GM21723 (cell line): ENCODE measurements at regions not wholly inside any gene's neighbourhood (a gene's known extent, or its start where the extent isn't known, plus 50 kb on each side); places are given as distances from the start of the nearest gene placed in this dataset.

Experiments
- ATAC-seq: cut with Tn5 transposase; IDR thresholded peaks from one replicate; pipeline ENCODE4 v1.9.1; 2021; ENCODE audit warnings: mild to moderate bottlenecking, moderate library complexity; ENCODE audit not compliant: unreplicated experiment

DNA sequence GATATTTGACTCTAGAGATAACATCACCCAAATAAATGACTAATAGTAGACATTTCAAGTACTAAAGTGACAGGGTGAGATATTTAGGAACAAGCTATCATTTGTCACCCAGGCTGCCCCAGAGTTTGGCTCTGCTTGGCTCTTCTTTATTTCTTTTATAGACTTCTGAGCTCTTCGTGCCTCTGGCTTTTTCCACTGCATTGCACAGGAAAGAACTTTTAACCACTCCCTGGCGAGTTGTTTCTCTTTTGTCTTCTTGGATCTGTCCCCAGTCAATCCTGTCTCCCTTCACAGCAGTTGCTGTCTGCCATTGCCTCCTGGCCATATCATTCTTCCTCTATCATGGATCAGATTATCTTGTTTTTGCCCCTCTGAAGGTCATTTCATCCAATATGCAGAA, 339.2 kb upstream of the DCBLD2 start:
- no peak for ATAC-seq

DNA sequence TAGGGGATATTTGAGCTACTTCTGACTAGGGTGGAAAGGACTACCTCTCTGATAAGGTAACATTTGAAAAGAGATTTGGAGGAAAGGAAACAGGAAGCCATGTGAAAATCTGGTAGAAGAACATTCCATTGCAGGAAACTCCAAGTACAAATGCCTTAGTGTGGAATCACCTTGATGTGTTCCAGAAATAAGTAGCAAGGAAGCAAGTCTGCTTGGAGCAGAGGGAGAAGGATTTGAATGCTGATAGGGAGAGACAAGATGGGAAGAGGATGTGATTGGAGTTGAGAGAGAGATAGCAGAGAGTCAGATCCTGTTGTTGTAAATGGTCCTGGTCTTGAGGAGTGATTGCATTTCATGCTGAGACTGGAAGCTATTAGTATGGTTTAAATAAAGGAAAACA, 335.1 kb upstream of the DCBLD2 start:
- ATAC-seq = no peak

DNA sequence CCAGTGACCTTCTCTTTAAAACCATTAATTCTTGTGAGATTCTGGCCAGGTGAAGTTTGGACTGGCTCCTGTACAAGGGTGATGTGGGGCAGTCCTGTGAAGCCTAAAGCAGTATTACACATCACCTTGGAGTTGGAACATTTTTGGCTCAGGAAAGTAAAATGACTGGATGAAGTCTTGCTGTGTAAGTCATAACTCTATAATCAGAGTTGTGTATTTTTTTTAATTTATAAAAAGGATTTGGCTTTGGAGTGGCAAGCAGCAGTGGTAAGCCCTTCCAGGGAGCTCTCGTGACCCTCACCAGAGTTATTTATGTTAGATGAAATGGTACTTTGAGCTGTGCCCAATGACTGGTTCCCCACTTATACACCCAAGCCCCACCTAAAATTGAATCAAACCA, 331.2 kb upstream of the DCBLD2 start:
- no peak for ATAC-seq

DNA sequence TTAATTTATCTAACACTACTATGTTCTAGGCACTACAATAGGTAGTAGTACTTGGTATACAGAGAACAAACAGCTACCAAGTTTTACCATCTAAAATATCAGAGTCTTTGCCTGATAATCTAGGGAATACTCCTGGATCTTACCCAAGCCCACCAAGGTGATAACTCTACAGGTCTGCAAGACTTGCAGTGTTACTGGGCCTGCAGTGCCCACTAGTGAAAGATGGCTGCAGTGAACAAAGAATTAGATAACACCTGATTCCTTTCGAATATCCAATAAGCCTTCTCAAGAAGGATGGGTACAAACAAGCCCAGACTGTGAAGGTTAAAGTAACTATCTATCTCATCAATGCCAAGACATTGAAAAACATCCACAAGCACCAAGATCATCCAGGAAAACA, 317.0 kb upstream of the DCBLD2 start:
- no peak for ATAC-seq

DNA sequence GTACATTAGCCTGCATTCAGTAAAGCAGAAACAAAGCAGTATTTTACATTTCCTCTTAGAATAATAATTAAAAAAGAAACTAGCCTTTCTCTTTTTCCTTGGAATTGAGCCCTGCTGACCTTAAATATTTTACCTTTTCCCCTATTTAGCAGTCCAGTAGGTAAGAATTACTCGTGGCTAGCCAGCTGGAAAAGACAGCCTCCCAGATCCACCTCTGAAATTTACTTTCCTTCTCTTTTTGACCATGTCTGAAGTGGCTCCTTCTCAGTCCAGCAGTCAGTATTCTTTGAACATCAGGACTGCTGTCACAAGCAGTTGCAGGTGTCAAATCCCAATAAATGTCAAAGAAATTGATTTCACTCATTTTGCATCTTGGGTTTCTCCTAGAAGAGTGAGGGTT, 311.5 kb upstream of the DCBLD2 start:
- ATAC-seq = no peak

DNA sequence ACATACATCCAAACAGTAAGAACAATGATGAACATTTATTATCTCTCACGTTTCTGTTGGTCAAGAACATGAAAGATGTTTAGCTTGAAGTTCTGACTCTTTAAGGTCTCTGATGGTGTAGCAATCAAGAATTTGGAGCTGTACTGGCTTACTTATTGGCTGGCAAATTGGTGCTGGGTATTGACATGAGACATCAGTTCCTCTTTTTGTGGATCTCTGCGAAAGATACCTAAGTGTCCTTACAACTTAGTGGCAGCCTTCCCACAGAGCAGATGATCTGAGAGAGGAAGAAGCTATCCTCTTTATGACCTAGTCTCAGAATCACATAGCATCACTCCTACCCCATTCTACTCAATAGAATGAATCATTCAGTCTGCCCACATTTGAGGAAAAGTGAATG, 309.8 kb upstream of the DCBLD2 start:
- no peak for ATAC-seq

DNA sequence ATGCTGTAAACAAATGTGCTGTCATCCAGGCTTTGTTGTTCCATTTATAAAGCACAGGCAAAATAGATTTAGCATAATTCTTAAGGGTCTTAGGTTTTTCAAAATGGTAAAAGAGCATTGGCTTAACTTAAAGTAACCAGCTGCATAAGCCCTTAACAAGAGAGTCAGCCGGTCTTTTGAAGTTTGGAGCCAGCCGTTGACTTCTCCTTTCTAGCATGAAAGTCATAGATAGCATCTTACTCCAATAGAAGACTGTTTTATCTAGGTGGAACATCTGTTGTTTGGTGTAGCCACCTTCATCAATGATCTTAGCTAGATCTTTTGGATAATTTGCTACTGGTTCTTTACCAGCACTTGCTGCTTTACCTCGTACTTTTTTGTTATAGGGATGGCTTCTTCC, 297.5 kb upstream of the DCBLD2 start:
- ATAC-seq = no peak

DNA sequence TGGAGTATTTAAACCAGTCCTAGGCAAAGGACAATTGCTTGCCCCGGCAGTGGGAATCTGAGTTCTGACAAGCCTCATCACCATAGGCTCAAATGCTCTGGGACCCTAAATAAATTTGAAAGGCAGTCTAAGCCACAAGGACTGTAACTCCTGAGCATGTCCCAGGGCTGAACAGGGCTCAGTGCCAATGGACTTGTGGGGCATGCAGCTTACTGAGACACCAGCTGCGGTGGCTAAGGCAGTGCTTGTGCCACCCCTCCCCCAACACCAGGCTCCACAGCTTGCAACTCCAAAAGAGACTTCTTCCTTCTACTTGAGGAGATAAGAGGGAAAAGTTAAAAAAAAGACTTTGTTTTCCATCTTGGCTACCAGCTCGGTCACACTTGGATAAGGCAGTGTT, 289.7 kb upstream of the DCBLD2 start:
- ATAC-seq = no peak

DNA sequence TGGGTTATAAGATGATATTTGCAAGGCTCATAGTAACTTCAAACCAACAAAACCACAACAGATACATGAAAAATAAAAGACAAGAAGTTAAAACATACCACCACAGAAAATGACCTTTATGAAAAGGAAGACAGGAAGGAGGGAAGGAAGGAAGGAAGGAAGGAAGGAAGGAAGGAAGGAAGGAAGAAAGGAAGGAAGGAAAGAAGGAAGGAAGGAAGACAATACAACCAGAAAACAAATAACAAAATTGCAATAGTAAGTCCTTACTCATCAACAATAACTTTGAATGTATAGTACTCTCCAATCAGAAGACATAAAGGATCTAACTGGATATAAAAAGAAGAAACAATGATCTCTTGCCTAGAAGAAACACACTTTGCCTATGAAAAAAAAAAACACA, 287.4 kb upstream of the DCBLD2 start:
- ATAC-seq = no peak

DNA sequence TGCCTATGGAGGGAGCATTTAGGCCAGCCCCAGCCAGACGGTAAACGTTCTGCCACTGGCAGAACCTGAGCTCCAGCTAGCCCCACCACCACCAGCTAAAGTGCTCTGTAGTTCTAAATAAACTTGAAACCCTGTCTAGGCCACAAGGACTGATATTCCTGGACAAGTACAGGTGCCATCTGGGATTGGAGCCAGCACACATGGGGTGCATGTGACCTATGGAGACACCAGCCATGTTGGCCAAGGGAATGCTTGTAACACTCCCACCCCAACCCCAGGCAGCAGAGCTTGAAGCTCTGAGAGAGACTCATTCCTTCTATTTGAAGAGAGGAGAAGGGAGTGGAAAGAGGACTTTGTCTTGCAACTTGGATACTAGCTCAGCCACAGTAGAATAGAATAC, 284.5 kb upstream of the DCBLD2 start:
- no peak for ATAC-seq

DNA sequence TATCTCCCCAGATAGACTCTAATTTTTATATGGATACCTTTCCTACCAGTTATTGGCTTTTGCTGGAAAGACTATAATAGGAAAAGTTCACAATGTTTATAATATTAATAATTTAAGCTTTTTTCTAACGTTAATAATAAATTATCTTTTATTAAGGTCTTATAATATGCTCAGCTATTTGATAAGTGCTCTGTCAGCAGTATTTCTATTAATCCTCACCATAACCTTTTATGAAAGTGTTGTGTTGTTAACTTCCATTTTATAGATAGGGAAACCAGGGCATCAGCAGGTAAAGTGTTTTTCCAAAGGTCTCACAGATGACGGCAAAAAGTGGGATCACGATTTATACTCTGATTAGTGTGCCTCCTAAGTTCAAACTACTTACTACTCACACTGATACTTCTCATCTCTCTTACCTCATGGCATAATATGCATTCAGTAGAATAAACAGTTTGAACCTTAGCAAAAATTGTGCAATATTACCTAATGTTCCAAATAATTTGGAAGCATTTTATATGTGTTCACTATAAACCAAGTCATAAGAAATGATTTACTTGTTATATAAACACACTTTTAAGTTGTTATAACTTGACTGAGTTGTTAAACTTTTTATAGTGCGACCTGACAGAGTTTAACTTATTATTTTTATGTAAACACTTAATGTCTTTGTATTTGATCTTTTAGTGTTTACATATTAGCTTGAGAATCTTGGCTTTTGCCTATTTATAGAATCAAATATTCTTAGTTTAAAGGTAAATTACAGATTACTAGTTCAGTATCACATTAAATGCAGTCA, 274.9 kb upstream of the DCBLD2 start:
- ATAC-seq = no peak

DNA sequence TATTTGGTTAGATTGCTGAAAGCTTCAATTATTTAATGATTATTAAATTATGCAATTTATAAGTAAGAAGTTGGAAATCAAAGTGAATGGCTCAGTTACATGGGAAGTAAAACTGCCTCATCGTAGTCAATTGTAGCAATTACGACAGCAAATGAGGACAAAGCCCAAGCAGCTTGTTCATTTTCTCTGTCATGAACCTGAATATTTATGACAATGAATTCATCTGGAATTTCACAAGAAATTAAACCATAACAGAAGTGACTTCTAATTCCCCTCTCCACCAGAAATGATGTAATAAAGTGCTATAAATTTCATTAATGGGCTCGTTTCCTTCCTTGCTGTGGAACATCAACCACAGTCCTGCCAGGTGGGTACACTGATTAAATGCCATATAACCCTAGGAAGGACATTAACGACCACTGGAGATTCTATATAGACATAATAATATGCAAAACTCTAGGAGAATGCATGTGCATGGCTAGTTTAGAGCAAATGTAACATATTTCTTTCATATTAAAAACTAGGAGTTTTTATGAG, 273.8 kb upstream of the DCBLD2 start:
- ATAC-seq = no peak

DNA sequence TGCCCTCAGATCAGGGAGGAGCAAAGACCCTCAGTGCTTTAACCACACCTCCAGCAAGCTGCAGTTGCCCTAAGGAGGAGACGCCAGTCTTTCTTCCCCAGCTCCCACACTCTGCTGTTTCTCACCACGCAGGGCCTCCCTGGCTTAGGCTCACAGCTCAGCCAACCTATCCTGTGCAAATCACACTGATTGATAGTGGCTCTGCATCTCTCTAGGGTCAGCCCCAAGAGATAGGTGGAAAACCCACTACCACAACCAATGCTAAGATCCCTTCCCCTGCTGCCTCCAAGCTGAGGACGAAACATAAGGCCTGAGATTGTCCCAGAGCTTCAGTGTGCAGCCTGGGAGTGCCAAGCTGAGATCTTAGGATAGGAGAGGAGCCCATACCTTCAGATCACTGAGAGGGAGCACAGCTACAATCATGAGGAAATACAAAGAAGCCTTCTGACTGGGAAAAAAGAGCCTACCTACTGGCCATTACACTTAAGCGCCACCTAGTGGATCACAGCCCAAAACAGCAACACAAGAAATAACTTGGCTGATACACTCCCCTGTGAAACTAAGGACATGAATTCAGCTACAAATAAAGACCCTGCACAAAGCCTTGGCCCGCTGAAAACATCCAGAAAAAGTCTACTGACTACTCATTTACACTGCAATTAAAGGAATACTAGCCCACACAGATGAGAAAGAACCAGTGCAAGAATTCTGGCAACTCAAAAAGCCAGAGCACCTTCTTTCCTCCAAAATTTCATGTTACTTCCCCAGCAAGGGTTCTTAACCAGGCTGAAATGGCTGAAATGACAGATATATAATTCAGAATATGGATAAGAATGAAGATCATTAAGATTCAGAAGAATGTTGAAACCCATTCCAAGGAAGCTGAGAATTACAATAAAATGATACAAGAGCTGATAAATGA, 271.5 kb upstream of the DCBLD2 start:
- peak; percentile 72 for ATAC-seq

DNA sequence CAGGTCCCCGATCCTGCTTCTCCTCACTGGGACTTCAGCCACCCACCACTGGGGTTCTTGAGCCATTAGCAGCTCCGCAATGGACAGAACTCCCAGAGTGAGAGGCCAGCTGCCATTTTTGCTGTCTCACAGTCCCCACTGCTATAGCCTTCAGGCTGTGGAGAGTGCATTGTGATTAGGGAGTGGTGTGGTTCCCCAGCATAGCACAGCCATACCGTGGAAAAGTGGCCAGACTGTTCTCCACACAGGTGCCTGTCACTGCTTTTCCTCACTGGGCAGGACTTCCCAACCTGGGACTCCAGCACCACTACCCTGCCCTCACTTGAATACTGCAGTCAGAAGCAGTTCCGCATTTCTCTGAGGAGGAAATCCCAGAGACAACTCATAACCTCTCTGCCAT, 270.3 kb upstream of the DCBLD2 start:
- no peak for ATAC-seq

DNA sequence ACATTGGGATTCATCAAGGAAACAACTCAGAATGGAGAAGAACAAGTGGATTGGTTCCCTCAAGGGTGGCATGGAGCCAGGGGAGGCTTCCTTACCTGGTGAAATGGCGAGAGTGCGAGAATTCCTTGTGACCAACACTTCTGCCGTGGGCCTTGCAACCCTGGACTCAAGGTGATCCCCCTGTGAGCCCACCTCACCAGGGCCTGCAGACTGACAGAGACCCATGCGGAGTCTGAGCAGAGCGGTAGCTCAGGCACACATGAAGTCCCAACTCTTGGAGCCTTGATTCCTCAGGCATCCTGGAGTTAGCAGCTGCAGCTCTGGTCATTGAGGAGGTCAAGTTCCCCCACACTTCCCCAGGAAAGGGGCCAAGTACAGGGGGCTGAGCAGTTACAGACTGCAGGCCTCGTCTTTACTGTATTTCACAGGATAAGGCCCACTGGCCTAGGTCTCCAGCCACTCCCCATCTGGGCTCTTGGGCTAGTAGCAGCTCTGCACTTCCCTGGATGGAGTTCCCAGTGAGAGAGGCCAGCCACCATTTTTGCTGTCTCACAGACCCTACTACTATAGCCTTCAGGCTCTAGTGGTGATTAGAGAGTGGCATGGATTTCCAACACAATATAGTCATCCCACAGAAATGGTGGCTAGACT, 269.5 kb upstream of the DCBLD2 start:
- ATAC-seq = no peak

DNA sequence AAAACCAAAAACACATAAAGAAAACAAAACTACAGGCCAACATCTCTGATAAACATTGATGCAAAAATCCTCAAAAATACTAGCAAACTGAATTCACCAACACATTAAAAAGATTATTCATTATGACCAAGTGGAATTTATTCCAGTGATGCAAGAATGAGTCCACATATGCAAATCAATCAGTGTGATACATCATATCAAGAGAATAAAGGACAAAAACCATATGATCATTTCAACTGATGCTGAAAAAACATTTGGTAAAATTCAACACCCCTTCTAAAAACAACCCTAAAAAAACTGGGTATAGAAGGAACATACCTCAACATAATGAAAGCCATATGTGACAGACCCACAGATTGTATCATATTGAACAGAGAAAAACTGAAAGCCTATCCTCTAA, 265.6 kb upstream of the DCBLD2 start:
- ATAC-seq = no peak

DNA sequence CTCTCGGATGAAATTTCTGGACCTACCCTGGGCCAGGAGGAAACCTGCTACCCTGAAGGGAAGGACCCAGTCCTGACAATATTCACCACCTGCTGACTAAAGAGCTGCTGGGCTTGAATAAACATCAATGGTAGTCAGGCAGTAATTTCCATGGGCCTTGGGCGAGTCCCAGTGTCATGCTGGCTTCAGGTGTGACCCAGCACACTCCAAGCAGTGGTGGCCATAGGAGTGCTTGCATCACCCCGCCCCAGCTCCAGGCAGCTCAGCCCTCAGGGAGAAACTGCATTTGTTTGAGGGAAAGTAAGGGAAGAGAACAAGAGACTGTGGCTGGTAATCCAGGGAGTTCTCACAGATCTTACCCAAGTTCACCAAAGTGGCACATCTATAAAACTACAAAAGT, 261.8 kb upstream of the DCBLD2 start:
- no peak for ATAC-seq

DNA sequence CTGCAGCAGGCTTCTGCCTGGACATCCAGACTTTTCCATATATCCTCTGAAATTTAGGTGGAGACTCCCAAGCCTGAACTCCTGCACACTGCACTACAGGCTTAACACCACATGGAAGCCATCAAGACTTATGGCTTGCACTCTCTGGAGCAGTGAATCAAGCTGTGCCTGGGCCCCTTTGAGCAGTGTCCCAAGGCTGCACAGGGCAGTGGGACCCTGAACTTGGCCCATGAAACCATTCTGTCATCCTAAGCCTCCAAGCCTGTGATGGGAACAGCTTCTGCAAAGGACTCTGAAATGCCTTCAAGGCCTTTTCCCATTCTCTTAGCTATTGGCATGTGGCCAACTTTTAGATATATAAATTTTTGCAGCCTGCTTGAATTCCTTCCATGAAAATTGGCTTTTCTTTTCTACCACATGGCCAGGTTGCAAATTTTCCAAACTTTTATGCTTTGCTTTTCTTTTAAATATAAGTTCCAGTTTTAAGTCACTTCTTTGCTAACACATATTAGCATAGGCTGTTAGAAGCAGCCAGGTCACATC, 257.8 kb upstream of the DCBLD2 start:
- ATAC-seq = no peak

DNA sequence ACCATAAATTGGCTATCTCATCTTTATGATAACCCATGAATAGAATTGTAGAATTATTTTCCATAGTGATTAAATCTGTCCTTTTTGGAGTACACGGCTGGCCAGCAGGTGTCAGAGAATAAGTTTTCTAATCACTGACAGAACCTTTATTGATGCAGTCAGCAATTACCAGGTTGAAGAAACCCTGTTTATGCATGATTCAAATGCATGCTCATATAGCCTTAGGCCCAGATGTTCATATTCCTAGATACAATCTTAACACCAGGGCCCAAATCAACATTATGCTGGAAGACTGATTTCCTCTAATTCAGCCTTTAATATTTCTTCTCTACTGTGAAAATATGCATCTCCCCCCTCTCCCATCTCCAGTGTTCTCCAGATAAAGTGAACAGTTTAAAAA, 243.5 kb upstream of the DCBLD2 start:
- no peak for ATAC-seq

DNA sequence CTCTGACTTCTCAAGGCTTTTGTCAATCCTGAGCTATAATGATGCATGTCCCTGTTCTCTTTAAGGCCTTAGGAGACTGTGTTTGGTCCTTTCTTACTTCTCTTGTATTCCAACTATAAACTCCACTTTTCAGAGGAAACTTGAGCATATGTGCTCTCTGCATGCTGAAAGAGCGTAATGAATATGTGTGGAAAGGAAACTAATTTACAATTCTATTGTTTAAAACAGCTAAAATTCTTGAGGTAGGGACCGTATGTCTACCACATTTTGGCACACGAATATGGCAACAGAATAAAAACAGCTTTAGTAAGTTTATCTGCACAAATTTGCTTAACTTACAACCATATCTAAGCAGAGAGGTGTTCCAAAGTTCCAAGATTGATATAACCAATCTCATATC, 242.0 kb upstream of the DCBLD2 start:
- no peak for ATAC-seq

DNA sequence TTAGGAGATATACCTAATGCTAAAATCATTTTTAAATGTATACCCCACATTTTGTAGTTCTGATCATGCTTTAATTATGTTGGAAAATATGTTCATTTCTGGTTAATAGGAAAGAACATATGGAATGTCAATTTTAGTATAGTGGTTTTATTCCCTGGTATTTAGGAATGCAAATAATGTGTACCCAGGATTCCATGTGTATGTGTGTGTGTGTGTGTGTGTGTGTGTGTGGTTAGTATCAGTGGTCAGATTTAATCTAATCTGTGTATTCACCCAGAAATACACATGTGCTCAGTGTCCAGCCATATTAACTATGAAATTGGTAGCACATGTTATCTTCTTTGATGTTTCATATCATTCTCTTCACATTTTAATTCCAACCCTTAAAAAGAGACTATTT, 233.5 kb upstream of the DCBLD2 start:
- ATAC-seq = no peak
